Activated CD4-positive, alpha-beta T cell treated with anti-CD3 and anti-CD28 coated beads for 48 hours (primary cell): ENCODE measurements at regions not wholly inside any gene's neighbourhood (a gene's known extent, or its start where the extent isn't known, plus 50 kb on each side); places are given as distances from the start of the nearest gene placed in this dataset.

ENCODE experiments used
- DNase-seq: peaks from one replicate; pipeline ENCODE4 v3.0.0-alpha.2; 2020

DNA sequence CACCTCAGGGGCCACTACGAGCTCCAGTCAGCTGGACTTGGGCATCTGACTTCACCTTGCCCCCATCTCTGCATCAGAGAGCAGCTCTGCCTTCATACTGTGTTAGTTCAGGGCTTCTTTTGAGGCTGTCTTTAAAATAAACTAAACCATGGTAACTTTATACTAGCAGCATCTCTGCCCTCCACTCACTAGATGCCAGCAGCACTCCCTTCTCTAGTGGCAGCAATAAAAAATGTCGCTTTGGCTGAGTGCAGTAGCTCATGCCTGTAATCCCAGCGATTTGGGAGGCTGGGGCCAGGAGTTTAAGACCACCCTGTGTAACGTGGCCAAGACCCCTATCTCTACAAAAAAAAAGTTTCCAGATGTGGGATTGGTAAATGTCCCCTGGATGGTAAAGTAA is 584.4 kb downstream of the INHBA start:
- DNase-seq, result no peak

DNA sequence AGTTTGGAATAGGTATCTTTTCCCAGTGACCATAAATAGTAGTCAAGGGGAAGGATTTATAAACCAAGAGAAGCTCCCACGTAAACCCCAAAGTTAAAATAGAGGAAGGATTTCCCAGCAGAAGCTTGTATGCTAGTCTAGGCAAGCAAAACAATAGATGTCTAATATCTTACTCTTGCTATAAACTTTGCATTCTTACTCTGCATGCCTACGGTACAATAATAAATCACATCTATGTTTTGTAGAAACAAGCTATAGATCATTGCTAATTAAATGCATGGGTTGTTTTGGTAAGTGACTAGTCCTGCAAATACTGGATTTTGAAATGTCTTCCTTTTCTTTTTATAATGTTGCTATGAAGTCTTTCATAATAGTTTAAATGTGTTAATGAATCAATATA is 585.5 kb downstream of the INHBA start:
- no peak for DNase-seq

DNA sequence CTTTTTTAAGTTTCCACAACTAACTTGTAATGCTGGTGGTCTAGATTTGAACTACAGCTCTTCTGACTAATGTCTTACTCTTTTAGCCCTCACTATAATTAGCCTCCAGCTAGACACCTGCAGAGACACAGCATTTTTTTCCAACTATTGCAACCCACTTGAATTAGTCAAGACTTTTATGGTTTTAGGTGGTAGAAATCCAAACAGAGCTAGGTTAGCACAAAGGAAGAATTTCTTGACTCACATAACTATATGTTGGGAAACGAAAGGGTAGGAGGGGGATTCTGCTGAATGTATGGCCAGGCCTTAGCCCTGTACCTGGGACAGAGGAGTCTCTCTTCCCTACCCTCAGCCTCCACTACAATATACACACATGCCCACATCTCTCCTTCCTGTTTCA is 586.1 kb downstream of the INHBA start:
- DNase-seq, result no peak

DNA sequence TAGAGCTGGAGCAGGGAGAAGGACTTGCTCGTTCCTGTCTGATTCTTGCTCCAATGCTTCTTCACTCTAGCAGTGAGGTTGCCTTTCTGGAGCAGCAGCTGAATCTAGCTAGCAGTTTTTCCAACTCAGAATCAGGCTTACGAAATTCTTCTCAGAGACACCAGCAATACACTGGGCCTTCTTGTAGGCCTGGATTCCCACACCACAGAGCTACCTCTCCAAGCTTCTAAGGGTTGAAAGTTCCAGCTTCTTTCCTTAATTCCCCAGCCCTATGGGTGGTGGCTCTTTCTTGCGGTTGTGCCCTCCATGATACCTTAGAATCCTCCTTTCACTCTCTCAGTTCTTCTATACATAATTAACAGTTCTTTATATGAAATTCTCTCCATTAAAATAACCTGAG is 586.6 kb downstream of the INHBA start:
- DNase-seq, result no peak

DNA sequence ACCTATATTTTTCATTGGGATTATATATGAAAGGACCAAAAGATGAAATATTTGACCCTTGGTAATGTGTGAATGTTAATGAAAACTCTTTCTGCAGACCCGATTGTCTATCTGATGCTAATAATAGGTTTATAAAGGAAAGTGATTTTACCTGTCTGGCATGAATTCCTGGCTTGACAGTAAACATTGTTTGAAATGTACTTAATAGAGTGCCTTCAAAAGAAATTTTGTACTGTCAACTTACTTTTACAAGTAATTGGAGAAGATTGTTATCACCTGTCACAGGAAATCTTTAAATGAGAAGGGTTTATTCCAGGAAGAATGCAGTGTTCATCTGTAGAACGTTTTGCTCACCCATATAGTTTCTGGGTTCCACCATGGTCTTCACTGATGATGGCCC is 588.2 kb downstream of the INHBA start:
- no peak for DNase-seq

DNA sequence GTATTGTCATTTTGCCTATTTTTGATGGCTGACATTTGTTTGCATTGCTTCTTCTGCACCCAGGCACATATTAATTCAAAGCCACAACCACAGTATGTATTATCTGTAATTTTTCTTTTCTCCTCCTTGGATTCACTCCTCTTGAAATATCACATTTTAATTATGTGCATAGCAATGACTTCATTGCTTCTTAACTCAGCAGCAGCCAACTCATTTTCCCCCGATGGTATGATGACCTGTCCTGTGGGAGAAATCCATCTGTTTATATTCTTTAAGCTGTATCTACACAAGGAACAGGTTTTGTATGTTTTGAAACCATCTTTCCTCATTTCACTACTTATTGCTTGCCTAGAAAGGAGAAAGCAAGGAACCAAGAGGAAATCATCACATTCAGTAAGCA is 588.8 kb downstream of the INHBA start:
- DNase-seq, result no peak

DNA sequence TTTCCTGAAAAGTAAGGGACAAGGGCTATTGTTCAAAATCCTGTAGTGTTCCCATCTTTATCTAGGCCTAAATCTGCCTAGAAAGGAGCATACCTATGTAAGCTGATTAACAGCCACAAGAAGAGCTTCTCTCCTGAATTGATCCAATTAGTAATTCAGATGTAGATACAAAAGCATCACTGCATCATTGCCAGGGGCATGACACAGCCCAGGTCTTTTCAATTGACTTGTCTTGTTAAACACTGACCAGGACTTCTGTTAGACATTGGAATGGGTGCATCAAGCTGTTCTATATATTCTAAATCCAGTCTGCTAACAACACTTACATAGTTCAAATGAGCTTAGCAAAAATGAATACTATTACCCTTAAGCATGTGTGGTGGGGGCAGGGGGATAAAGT is 589.2 kb downstream of the INHBA start:
- no peak for DNase-seq

DNA sequence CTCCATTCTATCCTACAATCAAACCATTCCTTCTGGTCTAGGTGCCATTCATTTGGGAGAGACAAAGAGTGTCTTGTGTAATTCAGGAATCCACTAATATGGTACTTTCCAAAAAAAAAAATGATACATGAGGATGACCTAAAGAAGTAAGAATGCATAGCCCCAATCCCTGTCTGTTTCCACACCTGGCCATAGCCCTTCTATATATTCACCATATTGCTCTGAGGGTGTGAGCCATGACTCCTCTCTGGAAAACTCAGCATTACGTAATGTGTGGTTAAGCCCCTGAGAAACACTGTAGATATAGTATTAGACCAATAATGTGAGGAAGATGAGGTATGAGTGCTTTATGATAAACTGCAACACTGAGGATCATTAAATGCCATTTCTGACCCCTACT is 592.7 kb downstream of the INHBA start:
- DNase-seq, result no peak

DNA sequence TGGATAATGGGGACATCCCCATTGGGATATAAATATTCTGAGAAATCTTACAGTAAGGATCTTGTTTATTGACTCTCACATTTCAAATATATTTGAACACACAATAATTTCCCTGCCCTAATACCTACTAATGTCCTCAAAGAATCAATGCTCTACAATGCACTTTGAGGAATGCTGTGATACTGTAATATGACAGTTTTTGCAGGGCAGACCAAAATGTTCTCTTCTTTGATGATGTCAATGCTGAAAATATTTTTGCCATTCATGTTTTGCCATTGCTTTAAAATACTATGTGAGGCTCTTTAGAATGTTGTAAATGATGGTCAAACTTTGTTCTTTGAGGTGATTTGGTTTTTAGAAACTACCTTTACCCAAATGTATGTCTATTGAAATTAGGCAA is 594.1 kb downstream of the INHBA start:
- no peak for DNase-seq

DNA sequence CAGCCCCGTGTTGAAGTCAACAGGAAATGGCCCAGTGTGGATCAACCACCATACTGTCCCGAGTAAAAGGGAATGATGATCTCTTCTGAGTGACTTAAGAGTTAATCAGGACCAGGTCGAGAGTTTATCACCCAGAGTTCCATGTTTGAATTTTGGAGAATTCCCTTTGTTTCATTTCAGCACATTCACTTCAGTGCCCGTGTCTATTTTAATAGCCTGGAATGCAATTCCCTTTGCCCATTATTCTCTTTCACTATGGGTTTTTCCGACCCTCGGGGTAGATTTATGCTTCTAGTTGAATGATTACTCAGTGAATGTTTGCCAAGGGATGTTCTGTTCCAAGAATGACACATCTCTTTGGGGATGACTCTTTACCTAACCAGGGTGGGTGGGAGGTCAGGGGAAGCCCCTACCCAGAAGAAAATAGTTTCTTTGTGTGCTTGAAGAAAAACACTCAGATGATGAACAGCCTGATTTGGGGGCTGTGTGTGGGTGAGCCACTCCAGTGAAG is 594.9 kb downstream of the INHBA start:
- no peak for DNase-seq

DNA sequence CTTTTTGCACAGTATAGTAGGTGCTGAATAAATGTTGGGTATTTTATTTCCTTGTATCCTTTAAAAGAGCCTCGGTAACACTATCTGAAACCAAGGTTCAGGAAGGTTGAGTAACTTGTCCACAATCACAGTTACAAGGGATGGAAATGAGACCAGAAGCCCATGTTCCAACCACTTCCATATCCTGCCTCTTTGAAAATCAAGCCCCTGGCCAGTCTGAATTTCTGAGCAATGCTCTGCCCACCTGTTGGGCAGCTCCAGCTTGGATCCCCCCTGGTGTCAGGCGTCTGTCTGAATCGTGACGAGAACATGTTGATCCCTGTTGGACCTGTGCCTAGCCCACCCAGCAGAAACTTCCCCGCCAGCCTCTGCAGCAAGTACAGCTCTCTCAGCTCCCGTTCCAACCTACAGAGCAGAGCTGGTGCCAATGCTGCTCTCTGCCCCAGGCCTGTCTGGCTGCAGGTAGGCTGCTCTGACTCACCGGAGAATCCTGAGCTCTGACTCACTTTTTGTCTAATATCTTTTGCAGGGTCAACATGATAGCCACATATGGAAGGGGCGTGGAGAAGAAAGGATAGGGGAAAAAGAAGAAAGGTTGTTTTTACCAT is 595.5 kb downstream of the INHBA start:
- DNase-seq, result no peak

DNA sequence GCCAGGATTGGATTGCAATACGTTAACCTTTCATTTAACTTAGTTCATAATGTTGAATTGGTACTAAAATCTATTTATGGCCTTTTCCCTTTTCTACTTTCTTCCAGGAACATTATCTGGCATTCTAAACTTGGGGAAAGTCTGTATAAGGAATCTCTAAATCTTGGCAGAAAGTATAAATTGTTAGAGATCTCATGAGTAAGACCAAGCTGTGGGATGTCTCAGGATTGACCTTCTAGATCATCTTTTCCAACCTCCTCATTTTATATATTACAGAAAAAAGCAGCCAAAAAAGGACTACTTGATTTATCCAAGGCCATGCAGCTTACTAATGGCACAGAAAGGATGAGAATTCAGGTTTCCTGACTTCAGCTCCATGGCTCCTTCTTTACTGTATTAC is 598.3 kb downstream of the INHBA start:
- DNase-seq, result no peak

DNA sequence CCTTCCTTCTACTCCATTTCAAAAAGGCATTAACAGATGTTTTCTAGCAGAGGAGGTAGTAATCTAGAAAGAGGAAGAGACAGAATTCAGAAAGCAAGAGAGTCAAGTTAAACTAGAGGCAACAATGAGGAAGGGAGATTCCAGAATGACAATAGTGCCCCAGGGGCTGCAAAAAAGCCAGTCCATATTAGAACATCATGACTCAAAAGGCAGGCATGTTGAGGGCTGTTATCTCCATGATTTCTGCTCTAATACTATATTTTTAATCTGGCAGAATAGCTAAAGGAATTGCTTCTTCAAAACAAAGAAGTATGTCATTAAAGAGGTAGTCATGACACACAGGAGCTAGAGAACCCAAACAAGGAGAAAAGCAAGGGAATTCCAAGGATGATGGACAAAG is 599.6 kb downstream of the INHBA start:
- DNase-seq, result no peak

DNA sequence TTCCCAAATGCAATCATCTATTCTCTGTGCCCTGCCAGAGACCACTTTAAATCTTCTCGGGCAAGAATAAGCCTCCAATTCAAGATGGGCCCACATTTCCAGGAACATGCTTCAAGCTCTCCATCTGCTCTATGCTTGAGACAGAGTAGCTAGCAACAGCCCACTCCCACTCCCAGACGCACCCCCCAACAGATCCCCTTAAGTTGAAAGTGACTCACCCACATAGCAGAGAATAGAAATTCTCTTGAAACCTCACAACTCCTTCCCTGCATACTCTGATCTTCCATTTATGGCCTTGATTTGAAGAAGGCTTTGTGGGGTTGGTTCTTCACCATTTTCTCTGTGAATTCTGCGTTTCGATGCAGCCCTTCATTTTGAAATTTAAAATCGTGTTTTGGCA is 604.0 kb downstream of the INHBA start:
- no peak for DNase-seq

DNA sequence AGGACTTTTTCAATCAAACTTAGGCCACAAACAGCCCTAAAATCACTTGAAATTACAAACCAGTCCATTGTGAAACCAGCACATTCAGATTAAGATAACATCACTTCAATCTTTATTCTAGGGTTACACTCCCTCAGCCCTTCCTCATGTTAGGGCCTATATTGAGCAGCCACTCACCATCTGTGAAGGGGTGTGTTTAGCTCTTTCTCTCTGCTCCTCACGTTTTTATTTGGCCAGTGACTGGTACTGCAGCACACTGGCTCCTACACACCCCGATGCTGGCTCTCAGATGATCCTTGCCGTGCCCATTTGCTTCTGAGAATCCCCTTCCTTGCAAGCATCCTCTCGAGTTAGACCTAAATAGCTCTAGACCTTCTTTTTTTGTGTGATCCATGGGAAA is 604.5 kb downstream of the INHBA start:
- DNase-seq, result no peak

DNA sequence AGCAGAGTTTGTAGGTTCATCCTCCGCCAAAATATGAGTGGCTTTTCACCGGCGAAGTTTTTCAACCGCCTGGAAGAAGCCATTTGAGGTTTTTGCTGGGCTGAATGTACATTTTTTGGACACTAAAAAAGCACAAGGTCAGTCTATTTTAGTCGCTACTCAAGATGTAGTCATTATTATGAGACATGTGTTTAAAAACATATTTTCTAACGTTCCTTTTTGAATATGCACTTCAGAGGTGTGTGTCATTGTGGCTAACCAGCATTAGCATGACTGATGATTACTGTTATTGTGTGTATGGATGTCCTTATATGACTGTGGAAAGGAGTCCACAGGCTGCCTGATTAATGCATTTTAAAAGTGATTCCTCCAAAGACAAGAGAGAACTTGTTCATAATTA is 605.4 kb downstream of the INHBA start:
- DNase-seq, result no peak

DNA sequence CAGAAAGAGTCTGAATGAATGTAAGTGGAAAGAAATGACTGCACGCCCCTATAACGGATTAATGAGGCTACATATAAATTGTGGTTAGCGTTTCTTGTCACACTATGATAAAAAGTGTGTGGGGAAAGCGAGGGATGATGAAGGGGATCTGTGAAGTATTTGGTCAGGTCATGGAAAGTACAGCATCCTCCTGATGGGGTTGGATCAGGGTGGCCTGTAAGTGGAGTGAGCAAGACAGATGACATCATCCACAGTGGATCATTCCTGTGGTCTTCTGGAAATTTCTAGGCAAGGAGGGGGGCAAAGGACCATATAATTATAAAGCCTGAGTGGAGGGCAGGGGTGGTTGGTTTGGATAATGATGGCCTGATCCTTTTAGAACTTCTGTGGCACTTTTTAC is 606.0 kb downstream of the INHBA start:
- no peak for DNase-seq

DNA sequence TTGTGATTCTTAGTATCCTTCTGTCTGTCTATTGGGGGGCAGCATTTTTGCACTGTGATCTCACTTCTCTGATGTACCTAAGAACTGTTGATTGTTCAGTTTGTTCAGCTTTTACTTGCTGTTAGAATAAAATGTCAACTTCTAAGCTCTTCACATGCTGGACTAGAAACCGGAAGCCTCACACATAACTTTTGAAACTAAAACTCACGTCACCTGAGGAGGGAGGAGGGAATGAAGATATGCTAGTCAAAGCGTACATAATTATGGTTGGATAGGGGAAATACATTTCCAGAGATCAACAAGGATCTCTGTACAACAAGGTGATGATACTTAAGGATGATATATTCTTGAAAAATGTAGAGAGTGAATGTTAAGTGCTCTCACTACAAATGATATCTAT is 609.7 kb downstream of the INHBA start:
- DNase-seq, result no peak

DNA sequence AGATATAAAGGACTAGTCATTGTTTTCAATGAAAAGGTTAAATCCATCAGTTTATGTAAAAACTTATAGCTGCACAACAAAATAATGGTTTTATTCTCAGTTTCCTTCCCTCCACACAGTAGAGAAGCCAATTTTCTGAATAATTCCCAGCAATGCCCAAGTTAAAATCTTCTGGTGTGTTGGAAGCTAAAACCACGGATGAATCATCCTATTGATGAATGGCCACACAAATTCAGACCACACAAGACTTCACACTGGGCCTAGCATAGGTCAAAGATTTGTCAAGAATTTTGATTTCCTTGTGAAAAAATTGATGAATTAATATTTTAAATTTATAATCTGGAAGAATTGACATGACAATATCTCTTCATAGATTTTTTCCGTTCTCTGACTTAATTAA is 617.6 kb downstream of the INHBA start:
- no peak for DNase-seq

DNA sequence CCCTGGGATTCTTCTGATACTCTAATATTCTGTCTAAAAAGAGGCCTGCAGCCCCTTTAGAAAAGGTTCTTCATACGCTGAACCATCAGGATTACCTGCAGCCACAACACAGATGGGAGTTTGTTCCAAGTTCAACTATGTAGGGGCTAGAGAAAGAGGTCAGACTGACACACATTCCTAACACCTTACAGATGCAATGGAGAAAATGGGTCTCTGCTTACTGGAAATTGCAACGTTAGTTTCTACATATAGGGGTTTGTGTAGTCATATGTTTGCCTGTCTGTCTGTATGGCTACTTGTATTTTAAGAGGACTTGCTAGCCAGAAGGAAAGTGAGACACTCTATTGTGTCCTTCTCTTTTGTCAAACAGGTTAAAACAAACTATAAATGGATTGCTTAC is 618.5 kb downstream of the INHBA start:
- DNase-seq, result no peak

DNA sequence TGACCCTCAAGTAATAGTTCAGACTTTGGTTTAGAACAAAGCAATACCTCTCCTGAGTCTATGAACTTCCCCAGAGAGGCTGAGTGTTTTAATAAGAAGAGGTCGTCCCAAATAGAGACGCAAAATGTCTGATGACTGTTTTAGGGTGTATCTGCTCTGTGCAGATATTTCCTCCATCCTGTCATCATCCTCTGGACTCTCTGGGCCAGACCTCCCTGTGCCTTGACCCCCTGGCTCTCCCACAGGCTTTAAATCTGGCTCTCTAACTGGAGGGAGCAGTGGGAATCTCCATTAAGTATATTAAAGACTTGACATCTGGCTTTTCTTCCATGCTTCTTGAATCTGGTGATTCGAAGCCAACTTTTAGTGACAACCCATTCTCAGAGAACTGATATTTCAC is 633.3 kb downstream of the INHBA start:
- DNase-seq, result no peak

DNA sequence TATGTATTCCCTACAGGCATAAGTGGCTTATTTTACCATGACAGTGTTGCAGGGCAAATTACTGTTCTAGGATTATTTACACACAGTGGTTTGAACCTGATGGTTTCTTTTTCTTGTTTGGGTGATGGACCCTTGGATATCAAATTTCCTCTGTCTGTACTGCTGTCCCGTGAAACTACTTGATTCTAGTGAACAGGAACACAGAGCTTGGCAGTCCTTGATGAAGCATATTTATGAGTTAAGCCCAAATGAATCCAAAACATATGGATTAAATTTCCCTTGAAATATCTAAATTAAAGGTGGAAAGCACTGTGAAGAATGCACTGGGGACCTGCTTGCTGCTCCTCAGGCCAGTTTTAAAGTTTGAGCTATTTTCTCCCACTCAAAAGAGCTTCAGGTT is 635.3 kb downstream of the INHBA start:
- DNase-seq, result no peak

DNA sequence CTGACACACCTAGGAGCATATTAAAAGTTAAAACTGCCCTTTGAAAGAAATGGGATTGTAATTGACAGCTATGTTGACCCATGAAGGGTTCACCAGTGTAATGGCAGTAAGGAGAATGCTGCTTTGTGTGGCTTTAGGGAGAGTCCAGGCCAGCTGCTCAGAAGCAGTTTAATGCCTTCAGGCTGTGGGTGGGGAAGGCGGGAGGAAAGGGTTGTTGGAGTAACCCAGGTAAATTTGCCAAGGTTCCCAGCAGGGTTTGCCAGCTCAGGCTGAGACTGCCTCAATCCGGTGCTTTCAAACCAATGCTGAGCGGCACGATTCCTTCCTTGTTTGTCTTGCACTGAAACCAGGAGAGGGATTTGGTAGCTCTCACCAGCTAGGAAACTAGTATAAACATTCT is 637.2 kb downstream of the INHBA start:
- no peak for DNase-seq

DNA sequence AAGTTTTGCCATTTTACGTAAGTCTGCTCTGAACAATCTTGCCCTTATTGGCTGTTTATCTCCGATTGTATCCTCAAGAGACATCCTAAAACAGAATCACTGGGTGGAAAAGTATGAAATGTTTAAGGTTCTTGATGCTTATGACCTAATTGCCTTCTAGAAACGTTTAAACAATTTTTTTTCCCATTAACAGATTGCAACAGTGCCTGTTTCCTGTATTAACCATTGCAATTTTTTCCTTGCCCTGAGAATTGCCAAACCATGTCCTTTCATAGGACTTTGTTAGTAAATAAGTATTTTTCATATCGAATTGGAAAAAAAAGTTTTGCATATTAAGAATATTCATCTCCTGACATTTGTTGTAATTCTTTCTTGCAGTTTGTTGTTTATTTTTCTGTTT is 639.8 kb downstream of the INHBA start:
- DNase-seq, result no peak

DNA sequence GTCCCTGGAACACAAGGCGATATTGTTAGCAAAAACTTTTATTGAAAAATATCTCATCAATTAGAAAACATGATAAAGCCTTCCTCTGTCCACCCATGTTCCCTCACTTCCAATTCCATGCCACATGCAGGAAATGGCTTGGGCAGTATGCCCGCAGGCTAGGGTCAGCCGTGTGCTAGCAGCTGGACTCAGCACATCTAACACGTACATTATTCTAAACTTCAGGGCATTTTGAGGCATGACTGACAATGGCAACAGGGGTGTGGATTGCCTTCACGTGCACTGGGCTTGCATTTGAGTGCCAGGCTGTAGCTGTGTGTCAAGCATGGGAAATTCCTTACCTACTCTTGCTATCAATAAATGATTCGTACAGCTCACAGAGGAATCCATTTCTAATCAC is 642.1 kb downstream of the INHBA start:
- DNase-seq, result no peak

DNA sequence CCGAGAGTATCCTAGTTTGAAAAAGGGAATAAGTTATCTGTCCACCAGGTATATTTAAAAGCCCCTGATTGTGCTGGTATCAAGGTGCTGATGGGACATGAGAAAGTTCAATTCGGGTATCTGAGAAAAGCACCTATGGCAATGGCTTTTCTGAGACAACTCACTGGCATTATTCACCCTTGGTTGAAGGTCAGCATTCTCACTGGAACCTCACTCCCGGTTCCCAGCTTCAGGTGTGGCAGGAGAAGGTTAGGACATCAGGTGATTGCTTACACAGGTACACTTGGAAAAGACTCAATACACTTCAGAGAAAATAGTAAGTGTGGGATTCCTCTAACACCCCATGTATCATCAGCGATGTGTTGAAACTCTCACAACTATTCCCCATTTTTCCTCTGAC is 643.1 kb downstream of the INHBA start:
- DNase-seq, result no peak
